Astrocyte of the spinal cord (primary cell): ENCODE measurements at regions not wholly inside any gene's neighbourhood (a gene's known extent, or its start where the extent isn't known, plus 50 kb on each side); places are given as distances from the start of the nearest gene placed in this dataset.

ENCODE experiments used
- DNase-seq: peaks from one replicate; pipeline ENCODE4 v3.0.0; 2011; ENCODE audit warnings: low read depth, low spot score
- H3K4me3 ChIP-seq: 2 replicates; pipeline ENCODE4 v1.5.1; 2011; ENCODE audit warnings: low read depth, mild to moderate bottlenecking, low read length, moderate library complexity
- in situ Hi-C: cut with HindIII; loops from 2 replicates; pipeline ENCODE4 v1.10.0; 2017; ENCODE audit warnings: low sequenced_read_pairs
- TF ChIP-seq, protein P1 (sequence below): IDR thresholded peaks from 2 replicates; pipeline ENCODE4 v1.5.1; 2012; ENCODE audit warnings: low read depth, mild to moderate bottlenecking, low read length, inconsistent platforms

- in situ Hi-C loops, result no loop called here
- H3K4me3 ChIP-seq, result no peak overlapping the region
- TF ChIP-seq, protein P1, sequence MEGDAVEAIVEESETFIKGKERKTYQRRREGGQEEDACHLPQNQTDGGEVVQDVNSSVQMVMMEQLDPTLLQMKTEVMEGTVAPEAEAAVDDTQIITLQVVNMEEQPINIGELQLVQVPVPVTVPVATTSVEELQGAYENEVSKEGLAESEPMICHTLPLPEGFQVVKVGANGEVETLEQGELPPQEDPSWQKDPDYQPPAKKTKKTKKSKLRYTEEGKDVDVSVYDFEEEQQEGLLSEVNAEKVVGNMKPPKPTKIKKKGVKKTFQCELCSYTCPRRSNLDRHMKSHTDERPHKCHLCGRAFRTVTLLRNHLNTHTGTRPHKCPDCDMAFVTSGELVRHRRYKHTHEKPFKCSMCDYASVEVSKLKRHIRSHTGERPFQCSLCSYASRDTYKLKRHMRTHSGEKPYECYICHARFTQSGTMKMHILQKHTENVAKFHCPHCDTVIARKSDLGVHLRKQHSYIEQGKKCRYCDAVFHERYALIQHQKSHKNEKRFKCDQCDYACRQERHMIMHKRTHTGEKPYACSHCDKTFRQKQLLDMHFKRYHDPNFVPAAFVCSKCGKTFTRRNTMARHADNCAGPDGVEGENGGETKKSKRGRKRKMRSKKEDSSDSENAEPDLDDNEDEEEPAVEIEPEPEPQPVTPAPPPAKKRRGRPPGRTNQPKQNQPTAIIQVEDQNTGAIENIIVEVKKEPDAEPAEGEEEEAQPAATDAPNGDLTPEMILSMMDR, result no peak
- no peak for DNase-seq
These were observed 403.4 kb upstream of the B3GAT1 start for GRCh38 chr11:134815404-134815803.

DNA sequence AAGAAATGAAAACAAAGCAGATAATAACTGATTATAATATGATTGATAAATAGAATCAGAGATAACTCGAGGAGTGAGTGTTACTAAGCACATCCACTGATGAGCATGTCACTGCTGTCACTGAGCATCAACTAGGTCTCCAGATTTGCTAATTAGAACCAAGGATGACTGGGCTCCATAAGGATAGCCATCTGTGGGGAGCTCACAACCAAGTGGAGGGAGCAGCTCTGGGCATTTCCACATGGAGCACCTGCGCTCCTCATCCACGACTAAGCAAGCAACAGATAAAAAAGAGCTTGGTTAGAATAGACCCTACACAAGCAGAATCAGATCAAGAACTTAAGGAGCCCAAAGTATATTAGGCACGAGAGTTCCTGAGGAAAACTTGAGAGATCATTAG, 396.0 kb upstream of the B3GAT1 start:
- no peak for DNase-seq
- in situ Hi-C loops, result no loop called here
- no peak overlapping the region for H3K4me3 ChIP-seq
- TF ChIP-seq, protein P1, result no peak

DNA sequence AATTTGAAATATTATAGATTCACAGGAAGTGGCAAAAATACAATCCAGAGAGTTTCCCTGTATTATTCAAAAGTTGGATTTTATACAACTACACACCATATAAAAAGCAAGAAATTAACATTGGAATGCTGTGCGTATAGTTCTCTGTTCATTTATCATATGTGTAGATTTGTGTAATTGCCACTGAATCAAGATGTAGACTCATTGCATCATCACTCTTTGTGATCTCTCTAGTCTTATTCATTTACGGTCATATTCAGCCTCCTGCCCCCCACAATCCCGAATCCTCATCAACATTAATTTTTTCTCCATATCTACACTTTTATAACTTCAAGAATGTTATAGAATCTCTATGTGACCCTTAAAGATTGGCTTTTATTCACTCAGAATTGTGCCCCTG, 390.6 kb upstream of the B3GAT1 start:
- TF ChIP-seq, protein P1, result no peak
- in situ Hi-C loops, result no loop called here
- H3K4me3 ChIP-seq, result no peak overlapping the region
- no peak for DNase-seq

DNA sequence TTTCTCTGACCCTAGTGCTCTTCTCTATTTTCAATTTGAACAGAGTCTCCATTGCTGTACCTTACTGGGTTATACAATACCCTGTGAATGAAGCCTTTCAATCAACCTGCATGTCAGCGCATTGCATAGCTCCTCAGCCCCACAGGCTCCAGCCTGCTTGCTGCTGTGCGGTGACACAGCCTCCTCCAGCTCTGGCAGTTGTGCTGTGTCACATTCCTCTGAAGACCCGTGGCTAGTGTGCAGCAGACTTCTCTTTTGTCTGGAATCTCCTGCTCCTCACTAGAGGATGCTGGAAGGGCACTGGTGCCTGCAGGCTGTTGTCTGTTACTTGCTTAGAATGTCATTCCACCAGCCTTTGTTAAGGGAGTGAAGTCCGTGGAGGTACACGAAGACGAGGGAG, 390.1 kb upstream of the B3GAT1 start:
- in situ Hi-C loops, result no loop called here
- no peak for DNase-seq
- no peak overlapping the region for H3K4me3 ChIP-seq
- TF ChIP-seq, protein P1, result no peak

- in situ Hi-C loops, result no loop called here
- DNase-seq, result no peak
- H3K4me3 ChIP-seq, result no peak overlapping the region
- TF ChIP-seq, protein P1, result no peak
These were observed 389.5 kb upstream of the B3GAT1 start for GRCh38 chr11:134801570-134801969.

DNA sequence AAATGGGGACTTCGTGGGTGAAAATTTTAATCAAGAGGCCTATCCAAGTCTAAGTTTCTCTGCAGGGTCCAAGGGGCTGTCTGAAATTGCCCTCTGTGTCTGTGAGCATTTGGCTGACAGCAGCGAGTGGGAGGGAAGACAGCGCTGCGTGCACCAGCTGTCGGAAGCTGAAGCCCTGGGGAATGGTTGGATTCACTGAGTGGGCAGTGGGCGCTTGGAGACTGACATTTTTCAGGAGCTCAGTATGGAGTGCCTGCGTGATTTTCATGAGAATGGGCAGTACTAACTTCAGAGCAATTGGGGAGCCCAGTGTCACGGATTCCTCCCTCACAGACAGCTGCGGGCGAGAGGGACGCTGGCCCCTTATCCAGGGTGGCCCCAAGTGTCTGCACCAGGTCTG, 388.8 kb upstream of the B3GAT1 start:
- no peak for DNase-seq

More for the DNA sequence above, 388.8 kb upstream of the B3GAT1 start:
- no peak overlapping the region for H3K4me3 ChIP-seq
- in situ Hi-C loops, result no loop called here
- TF ChIP-seq, protein P1, result no peak
